ENCODE measurements at regions not wholly inside any gene's neighbourhood (a gene's known extent, or its start where the extent isn't known, plus 50 kb on each side); places are given as distances from the start of the nearest gene placed in this dataset.
A peak's percentile ranks its signal among the peaks of the same experiment; 100 is the strongest.

GRCh38 chr10:78179886-78180705, 146.4 kb downstream of the RPS24 start:
- no peaks in the 10 kb centered on the region for H3K4me1 ChIP-seq
- H3K27ac ChIP-seq = no peak overlapping the region
- H3K36me3 ChIP-seq = no peaks in the 10 kb centered on the region
- H3K27me3 ChIP-seq = no peaks in the 10 kb centered on the region
- TF ChIP-seq CTCF (IDR thresholded peaks at IDR 0.05) = no peak
- peak in 1 of 4 donors; percentile 21 for DNase-seq
- no peaks in the 10 kb centered on the region for H3K9me3 ChIP-seq
- ATAC-seq = no peak
- H3K4me3 ChIP-seq = no peak overlapping the region
- intact Hi-C loops (cut with DNase I) = no loop called here

GRCh38 chr10:78181381-78182055, 147.9 kb downstream of the RPS24 start:
- intact Hi-C loops (cut with DNase I) = no loop called here

GRCh38 chr10:78182841-78183240, 149.2 kb downstream of the RPS24 start:
- Histone ChIP-seq H3K36me3 (no peaks in the 10 kb centered on the region), H3K27me3 (no peaks in the 10 kb centered on the region), H3K27ac (no peak overlapping the region), H3K4me1 (no peaks in the 10 kb centered on the region), H3K4me3 (no peak overlapping the region), H3K9me3 (no peaks in the 10 kb centered on the region)
- intact Hi-C loops (cut with DNase I) = no loop called here
- TF ChIP-seq CTCF (IDR thresholded peaks at IDR 0.05) = no peak
- DNase-seq (no peak), ATAC-seq (no peak)

More at GRCh38 chr10:78181381-78182055, 147.9 kb downstream of the RPS24 start:
- H3K4me1 ChIP-seq = no peaks in the 10 kb centered on the region
- H3K36me3 ChIP-seq = no peaks in the 10 kb centered on the region
- H3K4me3 ChIP-seq = no peak overlapping the region
- TF ChIP-seq CTCF (IDR thresholded peaks at IDR 0.05) = no peak
- no peaks in the 10 kb centered on the region for H3K9me3 ChIP-seq
- H3K27ac ChIP-seq = no peak overlapping the region
- DNase-seq (no peak), ATAC-seq (no peak)
- H3K27me3 ChIP-seq = no peaks in the 10 kb centered on the region

- no peak for TF ChIP-seq CTCF (IDR thresholded peaks at IDR 0.05)
- H3K27me3 ChIP-seq = no peaks in the 10 kb centered on the region
- DNase-seq = no peak
- no peaks in the 10 kb centered on the region for H3K4me1 ChIP-seq
- H3K4me3 ChIP-seq = no peak overlapping the region
- no peaks in the 10 kb centered on the region for H3K36me3 ChIP-seq
- H3K9me3 ChIP-seq = no peaks in the 10 kb centered on the region
- no peak overlapping the region for H3K27ac ChIP-seq
- no peak for ATAC-seq
- intact Hi-C loops (cut with DNase I) = no loop called here
Measured at GRCh38 chr10:78184851-78185692, 151.4 kb downstream of the RPS24 start.

- DNase-seq (no peak), ATAC-seq (peak; percentile 36)
- Histone ChIP-seq H3K4me1 (no peaks in the 10 kb centered on the region), H3K4me3 (no peak overlapping the region), H3K36me3 (no peaks in the 10 kb centered on the region), H3K9me3 (no peaks in the 10 kb centered on the region), H3K27me3 (no peaks in the 10 kb centered on the region), H3K27ac (no peak overlapping the region)
- TF ChIP-seq CTCF (IDR thresholded peaks at IDR 0.05) = no peak
- intact Hi-C loops (cut with DNase I) = no loop called here
Measured at GRCh38 chr10:78185693-78186055, 152.0 kb downstream of the RPS24 start.

Data from left lung (tissue), 4 donors.